Fibroblast of peridontal ligament (primary cell): ENCODE measurements at regions not wholly inside any gene's neighbourhood (a gene's known extent, or its start where the extent isn't known, plus 50 kb on each side); places are given as distances from the start of the nearest gene placed in this dataset.

Experiments
- DNase-seq: peaks from one replicate; pipeline ENCODE4 v3.0.0-alpha.2; 2010; ENCODE audit errors: extremely low read depth

DNA sequence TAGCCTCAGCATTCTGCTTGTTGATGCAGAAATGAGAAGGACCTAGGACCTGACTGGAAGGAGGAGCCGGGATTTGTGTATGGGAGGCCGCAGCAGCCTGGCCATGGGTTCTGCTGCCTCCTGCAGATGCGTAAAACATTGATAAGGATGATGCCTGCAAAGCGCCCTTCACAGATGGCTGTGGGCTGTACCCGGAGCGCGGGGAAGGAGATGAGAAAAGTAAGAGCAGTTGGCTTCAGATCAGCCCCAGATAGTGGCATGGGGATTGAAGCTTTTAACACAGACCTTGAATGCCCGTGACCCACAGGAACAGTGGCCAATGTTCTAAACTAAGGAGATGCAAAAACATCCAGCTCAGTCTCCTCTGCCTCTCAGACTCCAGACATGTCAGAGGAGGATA lies 136.4 kb upstream of the KCNG1 start:
- no peak for DNase-seq

DNA sequence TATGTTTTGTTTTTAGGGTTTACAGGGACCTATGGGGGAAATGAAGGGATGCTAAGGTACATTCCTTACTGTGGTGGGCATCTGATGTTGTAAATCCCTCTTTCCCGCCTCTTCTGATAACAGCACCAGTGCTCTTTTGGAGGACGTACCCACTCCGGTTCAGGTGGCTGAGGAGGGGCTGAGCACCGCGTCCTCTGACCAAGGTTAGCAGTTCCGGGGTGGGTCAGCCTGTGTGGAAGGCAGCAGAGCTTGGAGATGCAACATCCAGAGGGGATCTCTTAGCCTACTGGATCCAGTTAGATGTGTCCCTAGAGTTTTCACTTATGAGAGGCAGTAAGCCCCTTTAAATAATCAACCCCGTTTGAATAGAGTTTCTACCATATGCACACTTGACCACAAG lies 135.3 kb upstream of the KCNG1 start:
- DNase-seq: no peak

DNA sequence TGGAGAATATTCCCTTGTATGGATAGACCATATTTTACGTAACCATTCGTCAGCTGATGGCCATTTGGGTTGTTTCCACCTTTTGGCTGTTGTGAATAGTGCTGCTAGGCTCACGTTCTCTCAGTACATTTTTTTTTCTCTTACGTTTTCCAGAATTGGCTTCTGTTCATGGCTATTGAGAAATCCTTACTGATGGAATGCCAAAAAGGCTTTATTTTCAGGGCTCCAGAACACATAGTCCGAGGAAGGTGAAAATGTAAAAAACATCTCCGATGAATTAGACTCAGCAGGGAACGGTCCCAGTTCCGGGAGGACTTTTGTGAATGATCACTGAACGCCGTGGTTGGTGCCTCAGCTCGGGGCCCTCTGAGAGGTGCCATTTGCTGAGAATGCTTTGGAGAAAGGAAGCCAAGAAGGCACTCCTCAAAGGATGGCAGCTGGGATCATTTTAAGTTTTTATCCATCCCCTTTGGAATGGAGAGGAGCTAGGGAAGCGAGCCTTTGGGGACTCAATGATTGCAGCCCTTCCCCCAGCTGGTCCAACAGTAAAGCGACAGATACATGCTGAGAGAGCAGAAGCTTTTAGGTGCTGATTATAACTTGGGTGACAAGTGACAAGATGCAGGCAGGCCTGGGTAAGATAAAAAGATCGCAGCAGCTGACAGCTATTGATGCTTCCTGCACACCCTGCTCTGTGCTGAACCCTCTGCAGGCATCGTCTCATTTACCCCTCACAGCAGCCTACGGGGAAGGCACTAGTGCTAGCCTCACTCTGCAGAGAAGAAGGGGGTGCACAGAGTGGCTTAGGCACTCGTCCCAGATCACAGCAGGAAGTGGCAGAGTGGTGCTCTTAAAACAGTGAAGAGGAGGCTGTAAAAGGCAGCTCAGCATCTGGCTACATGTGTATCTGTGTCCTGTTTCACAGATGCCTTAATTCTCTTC lies 133.4 kb upstream of the KCNG1 start:
- peak; percentile 66 for DNase-seq

DNA sequence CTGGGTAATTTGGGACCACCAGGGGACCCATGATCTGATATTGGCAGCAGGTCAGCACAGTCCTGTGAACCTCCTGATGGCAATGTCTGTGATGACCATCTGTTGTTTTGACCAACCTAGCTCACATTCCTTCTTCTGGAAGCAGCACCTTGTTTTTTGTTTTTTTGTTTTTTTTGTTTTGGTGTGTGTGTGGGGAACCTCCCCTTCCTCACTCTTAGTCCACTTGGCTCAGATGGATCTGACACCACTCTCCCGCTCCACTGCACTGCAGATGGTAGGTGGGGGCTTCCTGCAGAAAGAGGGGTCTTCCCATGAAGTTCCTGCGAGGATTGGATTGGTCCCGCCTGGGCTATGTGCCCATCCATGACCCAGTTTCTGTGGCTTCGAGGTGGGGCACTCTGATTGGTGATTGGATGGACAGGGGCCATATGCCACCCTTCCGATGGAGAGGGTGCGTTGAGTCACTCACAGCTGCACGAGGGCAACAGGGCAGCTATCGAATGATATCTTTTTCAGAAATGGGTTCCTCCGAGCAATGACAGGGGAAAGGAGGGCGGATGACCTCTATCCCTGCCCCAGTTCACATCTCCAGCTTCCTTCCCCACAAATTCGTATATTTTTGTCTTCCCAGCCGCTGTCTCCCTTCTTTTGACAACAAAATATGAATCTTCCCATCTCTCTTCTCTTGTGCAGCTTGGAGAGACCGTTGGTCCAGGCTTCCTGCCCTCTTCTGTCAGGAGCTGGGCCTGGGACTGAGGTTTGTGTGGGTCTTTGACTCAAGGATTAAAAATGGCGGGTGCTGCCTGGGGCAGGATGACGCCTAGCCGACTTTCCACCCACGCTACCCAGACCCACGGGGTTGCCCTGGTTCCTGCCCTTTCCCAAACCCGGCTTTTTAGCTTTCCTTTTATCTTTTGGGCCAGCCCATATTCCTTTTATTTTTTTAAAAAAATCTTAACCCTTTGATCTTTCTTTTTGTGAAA lies 132.1 kb upstream of the KCNG1 start:
- no peak for DNase-seq

DNA sequence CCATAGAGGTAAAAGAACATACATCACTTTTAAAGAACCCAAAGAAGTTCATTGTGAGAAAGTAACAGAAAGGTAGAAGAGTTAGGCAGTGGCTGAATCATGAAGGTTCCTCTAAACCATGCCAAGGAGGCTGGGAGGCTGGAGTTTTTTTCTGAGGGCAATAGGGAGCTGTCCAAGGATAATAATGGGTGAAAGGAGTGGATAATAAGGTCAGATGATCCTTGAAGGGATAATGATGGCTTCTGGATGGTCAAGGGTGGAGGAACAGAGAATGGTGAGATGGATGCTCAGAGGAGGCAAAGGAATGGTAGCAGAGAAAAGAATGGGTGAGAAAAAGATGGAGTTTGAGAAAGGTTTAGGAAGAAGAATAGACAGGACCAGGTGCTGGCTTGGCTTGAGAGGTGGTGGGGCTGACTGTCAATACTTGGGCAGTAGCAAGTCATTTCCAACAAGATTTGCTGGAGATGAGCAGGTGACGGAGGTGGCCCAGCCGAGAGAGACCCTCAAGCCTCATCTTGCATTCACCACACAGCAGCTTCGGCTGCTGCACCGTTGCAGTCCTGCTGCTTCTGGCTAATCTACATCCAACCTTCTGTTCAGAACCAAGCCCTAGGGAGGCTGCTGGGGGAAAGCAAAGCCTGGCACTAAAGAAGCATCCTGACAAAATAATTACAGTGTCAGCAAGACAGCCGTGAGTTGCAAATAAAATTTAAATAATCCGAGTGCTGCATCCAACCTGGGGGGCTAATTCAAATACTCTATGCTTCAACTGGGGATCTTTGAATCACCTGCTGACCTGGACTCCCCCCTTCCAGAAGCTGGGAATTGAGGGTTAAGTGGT lies 131.2 kb upstream of the KCNG1 start:
- DNase-seq: no peak

DNA sequence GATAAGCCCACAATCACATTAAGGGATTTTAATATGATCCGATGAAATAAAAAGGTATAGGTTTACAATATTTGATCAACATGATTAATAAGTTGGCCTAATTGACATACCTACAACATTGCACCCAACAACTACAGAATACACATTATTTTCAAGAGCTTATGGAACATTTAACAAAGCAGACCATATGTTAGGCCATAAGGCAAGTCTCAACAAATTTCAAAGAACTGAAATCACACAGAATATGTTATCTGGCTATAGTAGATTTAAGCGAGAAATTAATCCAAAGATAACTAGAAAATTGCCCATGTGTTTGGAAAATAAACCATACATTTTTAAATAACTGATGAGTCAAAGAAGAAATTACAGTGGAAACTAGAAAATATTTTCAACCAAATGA lies 126.0 kb upstream of the KCNG1 start:
- no peak for DNase-seq

DNA sequence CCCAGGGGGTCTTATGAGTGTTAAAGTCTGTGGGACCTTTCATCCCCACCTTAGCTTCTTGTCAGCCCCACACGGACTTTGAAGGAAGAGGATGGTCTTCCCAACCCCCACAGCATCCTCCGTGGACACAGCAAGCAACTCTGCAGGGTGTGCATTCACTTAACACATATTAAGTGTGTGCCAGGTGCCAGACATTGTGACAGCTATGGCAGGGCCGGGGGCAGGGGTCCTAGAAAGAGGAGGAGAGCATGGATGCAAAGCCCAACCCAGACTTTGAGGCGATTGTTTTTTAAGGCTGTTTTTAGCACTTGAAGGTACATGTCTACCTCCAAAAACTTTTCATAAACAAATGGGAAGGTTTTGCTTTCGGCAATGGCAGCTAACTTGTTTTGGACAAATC lies 121.6 kb upstream of the KCNG1 start:
- no peak for DNase-seq

DNA sequence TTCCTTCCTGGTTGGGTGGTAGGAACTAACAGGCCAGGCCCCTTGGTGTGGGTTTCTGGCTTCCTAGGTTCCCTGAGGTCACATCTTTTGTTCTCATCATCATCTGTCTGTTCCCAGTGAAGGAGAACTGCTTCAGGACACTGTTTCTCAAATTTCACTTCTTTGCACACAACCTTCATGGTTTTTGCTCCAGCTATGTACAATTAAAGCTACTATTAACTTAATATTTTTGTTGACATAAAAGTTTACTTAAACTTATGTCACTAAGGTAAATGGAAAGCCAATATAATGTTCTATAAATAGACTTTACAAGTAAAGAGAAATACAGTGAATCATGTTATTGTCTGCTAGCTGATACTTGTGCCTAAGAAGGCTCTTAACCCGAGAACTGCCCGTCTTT lies 120.7 kb upstream of the KCNG1 start:
- DNase-seq: no peak

DNA sequence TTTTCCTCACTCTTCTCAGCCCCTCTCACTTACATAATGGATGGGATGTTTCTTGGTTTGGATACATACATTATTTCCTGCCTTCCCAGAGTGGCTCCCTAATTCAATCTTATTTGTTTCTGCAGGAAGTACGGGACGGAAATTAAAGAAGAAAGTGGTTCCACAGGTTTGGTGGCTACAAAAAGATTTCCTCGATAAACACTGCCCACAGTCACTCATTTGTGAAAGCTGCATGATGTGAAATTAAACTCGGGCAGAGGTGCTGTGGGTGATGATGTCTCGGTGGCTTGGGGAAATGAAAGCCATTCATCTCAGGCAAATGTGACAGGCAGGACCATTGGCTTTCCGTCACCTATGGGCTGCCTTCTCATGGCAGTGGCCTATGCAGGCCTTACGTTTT lies 119.5 kb upstream of the KCNG1 start:
- no peak for DNase-seq

DNA sequence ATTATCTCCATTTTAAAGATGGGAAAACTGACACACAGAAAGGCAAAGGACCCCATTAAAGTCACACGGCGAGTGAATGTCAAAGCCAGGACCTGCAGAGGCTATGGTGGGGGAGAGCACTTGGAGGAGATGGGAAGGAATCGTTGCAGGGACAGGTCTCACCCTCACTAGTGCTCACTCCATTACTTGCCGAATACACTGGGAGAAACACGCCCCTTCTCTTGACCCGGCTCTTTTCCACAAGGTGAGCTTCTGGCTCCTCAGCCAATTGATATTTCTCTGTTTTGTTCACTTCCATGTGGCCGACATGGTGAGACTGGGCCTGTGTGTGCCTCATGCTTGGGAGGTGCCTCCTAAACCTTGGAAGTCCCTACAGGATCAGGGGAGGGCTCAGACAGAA lies 117.8 kb upstream of the KCNG1 start:
- DNase-seq: no peak

DNA sequence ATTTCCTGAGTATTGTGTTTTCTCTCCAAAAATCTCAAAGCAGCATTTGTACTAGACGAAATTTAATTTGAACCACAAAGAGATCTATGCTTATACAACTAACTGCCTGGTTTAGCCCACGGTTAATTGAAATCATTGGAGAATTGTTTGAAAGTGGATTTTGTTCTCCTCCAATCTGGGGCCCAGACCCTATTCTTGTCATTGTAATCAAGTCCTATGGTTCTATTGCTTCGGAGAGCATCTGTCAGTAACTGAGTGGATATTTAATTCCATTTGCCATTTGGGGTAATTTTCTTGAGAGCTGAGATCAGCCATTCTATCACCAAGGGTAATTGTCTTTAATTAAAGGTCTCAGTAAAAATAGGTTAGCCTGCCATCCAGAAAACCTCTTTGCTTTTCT lies 117.0 kb upstream of the KCNG1 start:
- DNase-seq: no peak

DNA sequence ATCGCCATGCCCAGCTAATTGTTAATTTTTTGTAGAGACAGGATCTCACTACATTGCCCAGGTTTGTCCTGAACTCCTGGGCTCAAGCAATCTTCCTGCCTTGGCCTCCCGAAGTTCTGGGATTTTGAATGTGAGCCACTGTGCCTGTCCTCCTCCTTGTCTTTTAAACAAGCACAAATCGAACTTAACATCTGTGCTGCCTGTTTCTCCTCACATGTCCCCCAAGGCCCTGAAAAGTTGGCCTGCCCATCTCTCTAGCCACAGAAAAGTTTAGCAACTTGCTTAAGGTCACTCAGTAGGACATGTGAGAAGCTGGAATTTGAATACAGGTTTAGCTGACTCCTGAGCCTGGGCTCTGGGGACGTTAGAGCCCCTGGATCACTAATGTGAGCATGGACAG lies 115.7 kb upstream of the KCNG1 start:
- no peak for DNase-seq

DNA sequence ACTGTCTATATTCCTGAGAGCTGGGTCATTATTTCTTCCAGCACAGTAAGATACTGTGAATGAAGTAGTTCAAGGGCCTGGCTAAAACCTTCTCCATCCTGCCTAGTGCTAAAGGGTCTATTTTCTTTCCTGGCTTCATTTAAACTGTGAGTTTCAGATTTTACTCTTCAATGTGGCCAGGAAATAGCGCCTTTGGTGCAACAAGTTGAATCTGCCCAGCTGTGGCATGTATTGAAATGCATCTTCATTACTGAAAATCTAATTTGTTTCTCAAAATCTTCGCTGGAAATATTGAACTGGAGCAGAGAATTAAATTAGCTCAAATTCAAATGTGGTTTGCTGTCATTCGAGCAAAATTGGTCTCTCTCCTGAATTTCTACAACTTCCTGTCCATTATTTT lies 114.6 kb upstream of the KCNG1 start:
- DNase-seq: no peak

DNA sequence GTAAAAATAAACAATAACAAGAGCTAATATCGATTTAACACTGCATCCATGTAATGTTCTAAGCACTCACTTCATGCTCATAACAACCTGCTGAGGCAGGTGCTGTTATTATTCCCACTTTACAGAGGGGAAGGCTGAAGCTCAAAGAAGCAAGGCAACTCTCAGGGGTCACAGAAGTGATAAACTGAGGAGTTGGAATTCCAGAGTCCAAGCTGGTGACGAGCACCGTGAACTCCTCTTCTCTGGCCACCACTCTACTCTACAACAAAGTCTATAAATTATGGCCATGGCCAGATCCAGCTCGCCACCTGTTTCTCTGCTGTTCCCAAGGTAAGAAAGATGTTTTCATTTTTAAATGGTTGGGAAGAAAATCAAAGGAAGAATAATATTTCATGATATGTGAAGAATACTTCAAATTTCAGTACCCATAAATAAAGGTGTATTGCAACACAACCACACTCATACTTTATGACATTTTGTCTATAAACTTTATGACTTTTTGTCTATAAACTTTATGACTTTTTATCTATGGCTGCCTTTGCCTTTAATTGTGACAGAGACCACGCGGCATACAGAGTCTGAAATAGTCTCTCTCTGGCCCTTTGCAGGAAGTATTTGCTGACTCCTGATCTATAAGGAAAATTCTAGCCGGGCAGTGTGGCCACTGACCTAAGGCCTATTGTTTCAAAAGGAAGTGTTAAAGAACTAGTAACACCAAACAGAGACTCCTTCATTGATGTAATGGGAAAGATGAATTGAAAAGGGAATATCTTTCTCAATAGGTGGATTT lies 113.2 kb upstream of the KCNG1 start:
- DNase-seq: no peak

DNA sequence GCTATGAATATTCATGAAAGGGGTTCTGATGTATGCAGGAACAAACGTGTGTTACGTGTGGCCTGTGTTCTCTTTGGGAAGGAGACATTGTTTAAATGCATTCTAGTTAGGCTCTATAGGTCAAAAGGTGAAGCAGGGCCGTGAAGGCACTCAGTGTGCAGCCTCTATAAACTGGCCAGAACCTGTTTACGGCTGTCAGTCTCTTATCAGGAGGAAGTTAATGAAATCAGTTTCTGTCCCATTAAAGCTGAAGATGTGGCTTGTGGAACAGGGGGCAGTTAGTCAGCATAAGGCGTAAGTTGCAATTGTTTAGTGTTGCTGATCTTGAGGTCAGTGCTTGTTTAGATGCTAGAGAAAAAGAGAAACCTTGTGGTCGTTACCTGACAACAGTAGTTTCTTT lies 111.5 kb upstream of the KCNG1 start:
- no peak for DNase-seq

DNA sequence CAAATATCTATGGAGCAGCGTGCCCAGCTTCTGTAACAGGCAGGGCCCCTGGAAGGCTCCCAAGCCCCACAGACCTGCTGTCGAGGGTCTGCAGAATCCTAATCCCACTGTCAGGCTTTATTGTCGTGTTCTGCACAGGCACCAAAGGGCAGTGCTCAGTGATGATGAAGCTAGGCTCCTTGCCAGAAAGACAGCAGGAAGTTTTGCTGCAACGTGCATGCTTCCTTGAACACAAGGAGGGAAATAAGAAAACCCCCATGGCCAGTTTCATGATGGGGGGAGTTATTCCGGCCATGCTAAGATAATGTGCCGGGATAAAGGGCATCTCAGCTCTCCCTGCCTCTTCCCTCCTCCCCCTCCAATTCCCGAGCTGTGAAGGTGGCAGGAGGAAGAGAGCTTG lies 109.4 kb upstream of the KCNG1 start:
- no peak for DNase-seq

DNA sequence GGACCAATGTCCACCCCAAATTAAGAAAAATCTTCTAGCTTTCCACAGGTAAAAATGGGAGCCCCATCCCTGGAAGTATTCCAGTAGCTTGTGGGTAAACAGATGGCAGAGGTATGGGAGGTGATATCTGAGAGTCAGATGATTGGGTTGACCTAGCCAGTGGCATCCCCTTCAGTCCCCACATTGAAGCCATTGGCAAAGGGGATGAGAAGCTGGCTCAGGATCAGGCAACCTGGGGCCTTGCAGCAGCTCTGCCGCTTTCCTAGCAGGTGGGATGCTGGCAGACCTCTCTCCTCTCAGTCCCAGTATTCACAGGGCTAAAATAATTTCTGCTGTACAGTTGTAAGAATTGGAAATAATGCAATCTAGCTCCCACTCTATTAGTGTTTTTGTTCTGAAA lies 108.9 kb upstream of the KCNG1 start:
- no peak for DNase-seq

DNA sequence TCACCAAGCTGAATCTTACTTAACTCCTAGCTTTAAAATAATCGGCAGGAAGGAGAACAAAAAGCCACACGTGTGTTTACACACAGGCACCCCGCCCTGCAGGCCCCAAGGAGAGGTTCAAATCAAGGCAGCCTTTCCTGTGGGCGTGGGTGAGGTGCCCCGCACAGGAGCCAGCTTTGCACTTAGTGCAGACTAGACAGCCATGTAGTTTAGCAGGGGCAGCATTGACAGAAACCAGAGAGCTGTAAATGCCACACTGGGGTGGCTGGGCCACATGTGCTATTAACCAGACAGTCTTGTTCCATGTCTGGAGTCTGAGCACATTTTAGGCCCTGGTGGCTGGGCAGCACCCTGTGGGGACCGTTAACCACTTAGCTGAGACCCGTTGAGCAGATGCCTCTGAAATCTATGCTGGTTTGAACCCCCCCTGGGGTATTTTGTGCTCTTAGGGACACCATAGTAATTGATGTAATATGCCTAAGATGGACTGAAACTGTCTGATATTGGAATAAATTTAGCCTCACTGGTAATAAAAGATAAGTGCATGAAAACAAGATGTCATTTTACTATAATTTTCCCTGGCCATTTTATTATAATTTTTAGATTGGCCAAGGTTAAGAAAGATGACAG lies 106.4 kb upstream of the KCNG1 start:
- DNase-seq: no peak

DNA sequence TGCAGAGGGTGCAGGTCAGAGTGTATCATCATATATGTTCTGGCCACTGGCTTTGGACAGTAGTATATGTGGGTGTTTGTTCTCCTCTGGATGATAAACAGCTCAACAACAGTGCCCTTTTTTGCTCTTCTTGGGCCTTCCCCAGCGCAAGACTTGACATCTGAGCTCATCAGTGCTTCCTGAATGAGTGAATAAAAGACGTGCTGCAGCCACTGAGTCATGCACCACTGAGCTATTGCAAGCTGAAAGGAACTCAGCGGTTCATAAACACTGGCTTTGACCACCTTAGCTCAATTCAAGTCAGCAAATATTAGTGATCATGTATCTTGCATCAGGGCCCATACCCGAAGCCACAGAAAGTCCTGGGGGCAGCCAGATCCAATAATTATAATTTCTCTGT lies 105.3 kb upstream of the KCNG1 start:
- peak; percentile 82 for DNase-seq

DNA sequence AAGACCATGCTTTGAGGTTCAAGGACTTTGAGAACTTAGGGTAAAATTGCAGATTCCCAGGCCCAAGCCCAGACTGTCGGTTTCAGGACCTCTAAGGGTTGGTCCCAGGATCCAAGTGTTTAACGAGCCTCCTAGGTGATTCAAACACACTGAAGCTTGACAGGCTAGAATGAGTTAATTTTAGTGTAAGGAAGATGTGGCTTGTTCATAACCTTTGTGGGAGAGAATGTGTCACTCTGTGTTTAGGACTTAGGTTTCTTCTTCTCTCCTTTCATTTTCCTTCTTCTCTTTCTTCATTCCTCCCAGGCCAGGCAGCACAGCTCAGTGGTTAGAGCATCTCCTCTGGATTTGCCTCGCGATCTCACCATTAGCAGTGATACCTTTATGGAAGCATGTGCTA lies 104.8 kb upstream of the KCNG1 start:
- no peak for DNase-seq

DNA sequence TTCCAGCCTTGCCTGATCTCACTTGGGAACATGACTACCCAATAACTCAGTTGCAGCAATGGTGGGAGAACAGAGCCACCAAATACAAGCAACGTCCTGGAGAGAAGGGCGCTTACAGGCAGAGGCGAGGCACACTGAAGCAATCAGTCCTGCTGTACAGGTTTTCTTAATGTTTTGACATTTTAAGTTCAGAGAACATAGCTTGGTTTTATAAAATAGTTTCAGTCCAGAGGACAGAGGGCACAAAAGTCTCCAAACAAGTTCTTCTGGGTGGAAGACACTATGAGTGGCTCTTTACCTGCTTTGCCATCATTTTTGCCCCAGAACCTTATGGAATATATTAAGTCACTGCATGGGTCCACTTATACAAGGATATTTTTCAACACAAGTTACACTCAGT lies 103.4 kb upstream of the KCNG1 start:
- no peak for DNase-seq
